ENCODE measurements at regions not wholly inside any gene's neighbourhood (a gene's known extent, or its start where the extent isn't known, plus 50 kb on each side); places are given as distances from the start of the nearest gene placed in this dataset.
A peak's percentile ranks its signal among the peaks of the same experiment; 100 is the strongest.

DNA sequence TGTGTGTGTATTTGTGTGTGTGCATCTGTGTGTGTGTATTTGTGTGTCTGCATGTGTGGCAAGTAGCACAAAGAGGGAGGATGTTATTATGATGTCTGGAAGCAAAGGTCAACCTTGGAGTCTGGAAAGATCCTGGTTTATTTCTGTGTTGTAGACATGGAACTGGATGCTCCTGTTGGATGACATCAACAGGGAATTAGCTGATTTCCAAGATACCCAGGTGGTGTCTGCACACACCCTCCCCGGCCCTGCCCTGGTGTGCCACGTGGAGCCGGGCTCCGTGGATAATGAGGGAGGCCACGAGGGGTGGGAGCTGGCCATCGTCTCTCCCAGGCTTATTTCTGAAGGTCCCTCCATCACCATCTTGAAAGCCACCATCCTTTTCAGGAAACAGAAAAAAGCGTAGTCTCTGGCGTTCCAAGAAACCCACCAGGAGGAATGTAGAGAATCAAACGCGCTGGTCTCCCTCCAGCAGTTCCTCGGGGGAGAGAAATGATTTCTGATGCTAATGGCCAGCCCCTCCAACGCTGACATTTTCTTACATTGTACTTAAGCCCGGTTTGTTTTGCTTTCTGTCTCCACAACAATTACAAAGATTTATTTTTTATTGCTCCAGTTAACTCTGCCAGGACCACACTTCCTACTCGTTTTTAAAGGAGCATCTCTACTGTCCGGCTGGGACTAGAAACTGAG is 93.3 kb downstream of the FOXL1 start:
- DNase-seq (no peak), ATAC-seq (no peak)
- Mint-ChIP-seq H3K9me3 (no peaks in the 10 kb centered on the region), H3K27me3 (peaks cover 32% of the 10 kb centered on the region), H3K4me1 (peaks cover 8% of the 10 kb centered on the region), H3K27ac (no peak overlapping the region), H3K4me3 (no peak overlapping the region)

DNA sequence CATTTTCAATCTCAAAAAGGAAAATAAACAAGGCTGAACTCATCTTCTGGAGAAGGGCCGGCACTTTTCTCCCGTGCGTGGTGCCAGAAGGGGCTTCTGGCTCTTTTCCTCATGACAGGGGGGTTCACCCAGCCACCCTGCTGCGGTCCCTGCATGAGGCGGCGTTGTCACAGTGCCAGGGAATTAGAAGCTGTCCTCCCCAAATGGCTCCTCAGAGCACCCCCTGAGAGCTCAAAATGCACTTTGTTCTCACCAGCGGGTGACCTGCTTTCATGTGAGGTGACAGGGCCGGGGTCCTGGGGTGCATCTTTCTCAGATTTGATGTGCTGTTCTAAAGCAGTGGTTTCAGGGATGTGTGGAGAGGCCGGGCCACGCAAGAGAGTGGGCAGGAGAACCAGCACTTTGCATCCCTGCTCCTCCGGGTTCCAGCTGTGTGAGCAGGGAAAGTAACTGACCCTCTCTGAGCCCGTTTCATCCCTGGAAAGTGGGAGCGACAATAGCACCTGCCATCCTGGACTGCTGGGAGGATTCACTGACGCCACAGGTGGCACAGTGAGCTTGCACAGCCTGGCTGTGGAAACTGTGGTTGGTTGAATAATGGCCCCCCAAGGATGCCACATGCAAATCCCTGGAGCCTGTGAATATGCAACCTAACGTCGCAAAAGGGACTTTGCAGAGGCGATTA is 94.0 kb downstream of the FOXL1 start:
- no peak for ATAC-seq
- Mint-ChIP-seq H3K27ac (no peak overlapping the region), H3K4me3 (no peak overlapping the region), H3K9me3 (no peaks in the 10 kb centered on the region), H3K4me1 (peaks cover 8% of the 10 kb centered on the region), H3K27me3 (peaks cover 25% of the 10 kb centered on the region)
- no peak for DNase-seq

DNA sequence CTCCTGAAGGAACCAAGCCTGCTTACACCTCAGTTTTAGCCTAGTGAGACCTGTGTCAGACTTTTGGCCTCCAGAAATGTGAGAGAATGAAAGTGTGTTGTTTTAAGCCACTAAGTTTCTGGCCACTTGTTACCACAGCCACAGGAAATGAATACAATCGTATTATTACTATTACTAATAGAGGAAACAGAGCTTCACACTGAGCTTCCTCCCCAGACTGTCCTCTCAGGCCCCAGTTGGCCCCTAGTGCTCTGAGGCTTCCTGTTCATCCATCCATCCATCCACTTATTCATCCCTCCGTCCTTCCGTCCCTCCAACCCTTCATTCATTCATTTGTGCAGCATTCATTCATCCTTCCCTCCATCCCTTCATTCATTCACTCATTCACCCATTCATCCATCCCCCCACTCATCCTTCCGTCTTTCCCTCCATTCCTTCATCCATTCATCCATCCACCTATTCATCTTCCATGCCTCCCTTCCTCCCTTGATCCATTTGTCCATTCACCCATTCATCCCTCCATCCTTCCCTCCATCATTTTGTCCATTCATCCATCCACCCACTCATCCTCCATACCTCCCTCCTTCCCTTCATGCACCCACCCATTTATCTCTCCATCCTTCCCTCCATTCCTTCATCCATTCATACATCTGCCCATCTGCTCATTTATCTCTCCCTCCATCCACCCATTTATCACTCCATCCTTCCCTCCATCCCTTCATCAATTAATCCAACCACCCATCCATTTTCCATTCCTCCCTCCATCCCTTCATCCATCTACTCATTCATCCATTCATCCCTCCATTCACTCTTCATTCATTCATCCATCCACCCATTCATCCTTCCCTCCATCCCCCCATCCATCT is 95.0 kb downstream of the FOXL1 start:
- Mint-ChIP-seq H3K27ac (no peak overlapping the region), H3K4me3 (no peak overlapping the region), H3K27me3 (peaks cover 15% of the 10 kb centered on the region), H3K4me1 (peaks cover 8% of the 10 kb centered on the region), H3K9me3 (no peaks in the 10 kb centered on the region)
- DNase-seq (no peak), ATAC-seq (no peak)

DNA sequence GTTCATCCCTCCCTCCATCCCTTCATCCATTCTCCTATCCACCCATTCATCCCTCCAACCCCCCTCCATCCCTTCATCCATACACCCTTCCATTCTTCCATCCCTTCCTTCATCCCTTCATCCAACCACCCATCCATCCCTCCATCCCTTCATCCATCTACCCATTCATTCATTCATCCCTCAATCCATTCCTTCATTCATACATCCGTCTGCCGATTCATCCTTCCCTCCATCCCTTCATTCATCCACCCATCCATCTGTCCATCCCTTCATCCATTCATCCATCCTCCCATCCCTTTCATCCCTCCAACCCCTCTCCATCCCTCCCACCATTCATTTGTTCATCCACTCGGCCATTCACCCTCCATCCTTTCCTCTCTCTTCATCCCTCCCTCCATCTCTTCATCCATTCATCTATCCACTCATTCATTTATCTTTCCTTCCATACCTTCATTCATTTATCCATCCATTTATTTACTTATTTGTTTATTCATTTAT is 95.7 kb downstream of the FOXL1 start:
- H3K27ac Mint-ChIP-seq, result no peak overlapping the region
- no peak overlapping the region for H3K4me3 Mint-ChIP-seq
- no peaks in the 10 kb centered on the region for H3K9me3 Mint-ChIP-seq
- H3K4me1 Mint-ChIP-seq, result peaks cover 8% of the 10 kb centered on the region
- H3K27me3 Mint-ChIP-seq, result peaks cover 14% of the 10 kb centered on the region
- no peak for ATAC-seq
- no peak for DNase-seq

DNA sequence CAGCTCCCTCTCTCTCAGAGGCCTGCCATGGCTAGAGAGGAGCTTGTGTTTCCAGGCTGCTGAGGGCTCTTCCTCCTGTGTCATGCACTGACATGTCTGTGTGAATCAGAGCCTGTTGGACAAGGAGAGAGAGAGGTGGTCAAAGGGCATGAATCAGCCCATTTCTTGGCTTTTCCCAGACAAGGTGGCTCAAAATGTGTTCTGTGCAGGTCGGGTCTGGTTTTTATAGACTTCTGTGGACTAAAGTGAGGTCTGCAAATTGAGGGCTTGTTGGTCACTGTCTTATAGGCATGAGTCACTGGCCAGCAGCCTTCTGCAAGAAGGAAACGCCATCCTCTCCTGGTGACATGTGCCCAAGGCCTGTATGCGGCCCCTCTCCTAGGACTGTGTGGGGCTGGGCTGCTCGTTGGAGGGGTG is 97.9 kb downstream of the FOXL1 start:
- Mint-ChIP-seq H3K27me3 (no peaks in the 10 kb centered on the region), H3K9me3 (no peaks in the 10 kb centered on the region), H3K4me3 (no peak overlapping the region), H3K27ac (no peak overlapping the region), H3K4me1 (no peaks in the 10 kb centered on the region)
- ATAC-seq (no peak), DNase-seq (no peak)

DNA sequence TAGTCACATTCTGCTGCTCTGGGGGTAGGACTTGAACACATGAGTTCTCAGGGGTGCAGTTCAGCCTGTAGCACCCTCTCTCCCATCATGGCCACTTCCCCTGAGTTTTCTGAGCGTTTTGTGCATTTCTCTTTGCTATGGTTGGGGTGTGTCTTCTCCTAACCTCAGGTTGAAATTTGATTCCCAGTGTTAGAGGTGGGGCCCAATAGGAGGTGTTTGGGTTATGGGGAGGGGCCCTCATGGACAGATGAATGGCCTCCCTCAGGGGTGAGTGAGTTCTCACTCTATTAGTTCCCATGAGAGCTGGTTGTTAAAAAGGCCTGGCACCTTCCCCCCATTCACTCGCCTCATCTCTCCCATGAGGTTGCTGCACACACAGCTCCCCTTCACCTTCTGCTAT is 101.1 kb downstream of the FOXL1 start:
- Mint-ChIP-seq H3K4me3 (no peak overlapping the region), H3K27me3 (peaks cover 19% of the 10 kb centered on the region), H3K9me3 (no peaks in the 10 kb centered on the region), H3K27ac (no peak overlapping the region), H3K4me1 (no peaks in the 10 kb centered on the region)
- ATAC-seq (no peak), DNase-seq (no peak)

DNA sequence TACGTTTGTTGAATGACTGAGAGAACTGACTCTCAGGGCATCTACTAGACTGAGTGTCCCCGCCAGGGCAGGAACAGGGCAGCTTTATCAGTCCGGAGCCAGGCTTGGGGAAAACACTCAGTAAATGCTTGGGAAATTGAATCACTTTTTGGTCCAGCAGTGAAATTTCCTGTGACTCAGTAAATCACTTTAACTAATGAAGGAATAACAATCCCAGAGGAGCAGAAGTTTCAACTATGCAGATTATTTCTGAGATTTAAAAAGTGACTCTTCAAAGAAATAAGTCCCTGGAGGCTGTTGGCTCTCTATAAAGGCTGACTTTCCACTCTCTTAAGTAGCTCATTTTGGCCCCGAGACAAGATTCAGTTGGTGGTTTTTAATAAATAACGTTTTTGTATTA is 101.8 kb downstream of the FOXL1 start:
- ATAC-seq (no peak), DNase-seq (no peak)
- peaks cover 19% of the 10 kb centered on the region for H3K27me3 Mint-ChIP-seq
- no peaks in the 10 kb centered on the region for H3K4me1 Mint-ChIP-seq
- H3K4me3 Mint-ChIP-seq, result no peak overlapping the region
- H3K9me3 Mint-ChIP-seq, result no peaks in the 10 kb centered on the region
- no peak overlapping the region for H3K27ac Mint-ChIP-seq

DNA sequence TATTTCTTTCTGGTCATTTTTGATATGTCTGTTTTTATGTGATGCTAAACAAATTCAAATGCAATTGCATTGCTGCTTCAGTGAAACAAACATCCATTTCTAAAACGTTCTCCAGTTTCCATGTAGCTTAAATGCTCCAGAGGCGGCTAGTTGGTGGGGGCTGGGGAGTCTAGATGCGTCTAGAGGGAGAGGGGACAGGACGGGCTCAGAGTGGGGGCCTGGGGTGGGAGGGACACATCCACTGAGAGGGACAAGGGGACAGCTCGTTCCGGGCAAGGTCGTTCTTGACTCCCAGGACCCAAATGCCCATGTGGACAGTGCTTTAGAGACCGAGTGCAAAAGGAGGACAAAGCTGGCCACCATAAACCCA is 102.3 kb downstream of the FOXL1 start:
- ATAC-seq, result no peak
- Mint-ChIP-seq H3K27me3 (peaks cover 19% of the 10 kb centered on the region), H3K27ac (no peak overlapping the region), H3K4me1 (no peaks in the 10 kb centered on the region), H3K9me3 (no peaks in the 10 kb centered on the region), H3K4me3 (no peak overlapping the region)
- DNase-seq, result no peak

DNA sequence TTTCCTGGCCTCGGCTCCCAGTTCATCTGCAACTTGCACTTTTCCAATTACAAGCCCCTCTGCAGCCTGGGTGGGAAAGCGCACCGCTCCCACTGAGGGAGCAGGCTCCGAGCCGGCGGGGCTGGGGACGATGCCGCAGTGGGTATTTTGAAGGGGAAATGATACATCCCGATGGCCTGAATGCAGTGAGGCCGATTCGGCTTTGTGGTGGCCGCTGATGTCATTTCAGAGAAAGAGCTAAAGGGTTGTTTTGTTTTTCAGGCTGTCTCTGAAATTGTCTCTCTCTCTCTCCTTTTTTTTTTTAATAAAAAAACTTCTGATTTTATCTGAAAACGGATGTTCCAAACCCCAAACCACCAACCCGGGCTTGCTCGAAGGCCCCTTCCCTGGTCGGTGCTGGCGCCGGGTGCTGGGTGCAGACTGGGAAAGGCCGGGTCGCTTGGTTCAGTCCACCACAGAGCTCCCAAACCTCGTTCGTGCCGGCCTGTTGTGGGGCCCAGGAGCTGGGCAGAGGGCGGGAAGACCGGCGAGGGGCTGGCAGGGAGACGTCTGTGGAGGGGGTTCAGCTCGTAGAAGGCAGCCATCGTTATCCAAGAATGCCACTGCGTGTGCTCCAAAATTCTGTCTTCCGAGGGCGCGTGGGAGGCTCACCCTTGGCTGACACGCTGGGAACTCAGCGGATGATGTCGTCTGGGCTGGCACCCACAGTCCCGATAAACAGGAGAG is 102.8 kb downstream of the FOXL1 start:
- ATAC-seq, result no peak
- no peak for DNase-seq
- Mint-ChIP-seq H3K4me1 (no peaks in the 10 kb centered on the region), H3K9me3 (no peaks in the 10 kb centered on the region), H3K27ac (no peak overlapping the region), H3K4me3 (no peak overlapping the region), H3K27me3 (peaks cover 19% of the 10 kb centered on the region)

DNA sequence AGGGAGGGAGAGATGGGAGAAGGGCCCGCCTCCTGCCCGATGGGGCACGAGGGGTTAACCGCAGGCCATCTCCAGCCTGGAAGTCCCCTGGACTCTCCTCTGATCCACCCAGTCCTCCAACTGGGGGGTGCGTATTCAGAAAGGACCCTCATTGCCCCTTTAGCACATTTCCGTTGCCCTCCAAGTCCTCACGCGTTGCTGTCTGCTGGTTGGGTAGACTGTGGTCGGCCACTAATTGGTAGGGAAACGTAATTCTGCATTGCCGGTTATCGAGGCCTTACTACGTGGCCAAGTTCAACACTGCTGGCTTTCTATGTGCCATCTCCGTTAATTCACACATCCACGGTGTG is 103.4 kb downstream of the FOXL1 start:
- ATAC-seq (no peak), DNase-seq (no peak)
- no peak overlapping the region for H3K4me3 Mint-ChIP-seq
- H3K27me3 Mint-ChIP-seq, result peaks cover 19% of the 10 kb centered on the region
- no peak overlapping the region for H3K27ac Mint-ChIP-seq
- H3K9me3 Mint-ChIP-seq, result no peaks in the 10 kb centered on the region
- H3K4me1 Mint-ChIP-seq, result no peaks in the 10 kb centered on the region

DNA sequence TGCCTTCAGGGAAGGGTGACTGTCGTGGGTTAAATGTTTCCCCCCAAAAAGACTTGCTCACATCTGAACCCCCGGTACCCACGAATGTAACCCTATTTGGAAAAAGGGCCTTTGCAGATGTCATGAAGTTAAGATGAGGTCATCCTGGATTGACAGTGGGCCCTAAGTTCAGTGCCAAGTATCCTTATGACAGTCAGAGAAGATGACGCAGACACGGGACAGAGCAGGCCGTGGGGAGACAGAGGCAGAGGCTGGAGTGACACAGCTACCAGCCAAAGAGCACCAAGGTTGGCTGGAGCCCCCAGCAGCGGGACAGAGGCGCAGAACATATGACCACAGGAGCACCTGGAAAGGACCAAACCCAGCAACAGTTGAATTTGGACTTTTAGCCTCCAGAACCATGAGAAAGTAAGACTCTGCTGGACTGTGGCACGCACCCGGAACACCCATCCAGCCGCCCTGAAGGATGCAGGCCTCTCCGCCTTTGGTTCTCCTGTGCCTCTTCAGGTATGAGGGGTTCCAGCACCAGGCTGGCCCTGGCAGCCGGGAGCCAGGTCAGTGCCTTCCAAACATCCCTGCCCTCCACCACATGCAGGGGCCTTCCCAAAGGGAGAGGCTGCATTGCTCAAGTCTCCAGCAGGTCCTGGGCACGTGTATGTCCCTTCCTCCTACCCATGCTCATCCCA is 104.0 kb downstream of the FOXL1 start:
- H3K4me1 Mint-ChIP-seq, result no peaks in the 10 kb centered on the region
- no peak overlapping the region for H3K27ac Mint-ChIP-seq
- DNase-seq (no peak), ATAC-seq (no peak)
- H3K9me3 Mint-ChIP-seq, result no peaks in the 10 kb centered on the region
- H3K27me3 Mint-ChIP-seq, result peaks cover 19% of the 10 kb centered on the region
- no peak overlapping the region for H3K4me3 Mint-ChIP-seq

DNA sequence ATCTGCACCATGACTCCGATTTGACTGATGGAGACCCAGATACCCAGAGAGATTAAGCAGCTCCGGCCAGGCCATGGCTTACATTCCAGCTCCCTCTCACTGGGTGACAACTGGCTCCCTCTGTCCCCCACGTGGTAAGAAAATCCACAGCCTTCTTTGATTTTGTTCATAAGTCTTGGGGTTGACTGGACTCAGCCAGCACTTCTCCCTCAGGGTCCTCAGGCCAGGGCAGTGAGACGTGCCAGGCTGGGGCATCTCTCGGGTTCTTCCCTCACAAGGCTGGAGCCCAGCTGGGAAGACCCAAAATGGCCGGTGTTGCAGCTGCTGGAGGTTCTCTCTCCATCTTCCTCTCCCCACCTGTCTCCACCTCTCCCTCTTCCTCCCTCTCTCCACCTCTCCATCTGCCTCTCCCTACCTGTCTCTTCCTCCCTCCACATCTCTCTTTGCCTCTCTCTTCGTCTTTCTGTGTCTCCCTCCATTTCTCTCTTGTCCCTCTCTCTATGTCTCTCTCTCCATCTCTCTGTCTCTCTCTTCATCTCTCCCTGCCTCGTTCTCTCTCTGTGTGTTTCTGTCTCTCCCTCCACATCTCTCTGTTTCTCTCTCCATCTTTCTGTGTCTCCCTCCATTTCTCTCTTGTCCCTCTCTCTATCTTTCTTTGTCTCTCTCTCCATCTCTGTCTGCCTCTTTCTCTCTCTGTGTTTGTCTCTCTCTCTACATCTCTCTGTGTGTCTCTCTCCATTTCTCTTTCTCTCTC is 105.3 kb downstream of the FOXL1 start:
- Mint-ChIP-seq H3K4me1 (no peaks in the 10 kb centered on the region), H3K9me3 (no peaks in the 10 kb centered on the region), H3K27ac (peak overlapping the region in 1 of 2 donors; percentile 1), H3K27me3 (peaks cover 19% of the 10 kb centered on the region), H3K4me3 (no peak overlapping the region)
- ATAC-seq (no peak), DNase-seq (no peak)

DNA sequence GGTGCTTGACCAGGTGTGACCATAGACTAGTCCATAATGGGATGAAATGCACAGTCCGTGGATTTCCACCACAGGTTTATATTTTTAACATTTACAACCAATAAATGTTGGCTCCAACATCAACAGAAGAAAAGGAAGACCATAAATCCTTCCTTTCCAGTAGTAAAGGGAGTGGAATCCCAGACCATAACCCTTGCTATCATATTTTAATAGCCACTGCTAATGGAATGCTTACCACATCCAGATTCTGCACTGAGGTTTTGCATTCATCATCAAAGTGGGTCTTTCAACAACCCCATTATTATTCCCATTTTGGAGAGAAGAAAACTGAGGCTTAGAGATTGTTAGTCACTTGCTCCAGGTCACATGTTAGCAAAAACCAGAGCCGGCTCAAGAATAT is 106.7 kb downstream of the FOXL1 start:
- peaks cover 19% of the 10 kb centered on the region for H3K27me3 Mint-ChIP-seq
- ATAC-seq (no peak), DNase-seq (no peak)
- no peak overlapping the region for H3K4me3 Mint-ChIP-seq
- no peaks in the 10 kb centered on the region for H3K4me1 Mint-ChIP-seq
- no peaks in the 10 kb centered on the region for H3K9me3 Mint-ChIP-seq
- no peak overlapping the region for H3K27ac Mint-ChIP-seq

DNA sequence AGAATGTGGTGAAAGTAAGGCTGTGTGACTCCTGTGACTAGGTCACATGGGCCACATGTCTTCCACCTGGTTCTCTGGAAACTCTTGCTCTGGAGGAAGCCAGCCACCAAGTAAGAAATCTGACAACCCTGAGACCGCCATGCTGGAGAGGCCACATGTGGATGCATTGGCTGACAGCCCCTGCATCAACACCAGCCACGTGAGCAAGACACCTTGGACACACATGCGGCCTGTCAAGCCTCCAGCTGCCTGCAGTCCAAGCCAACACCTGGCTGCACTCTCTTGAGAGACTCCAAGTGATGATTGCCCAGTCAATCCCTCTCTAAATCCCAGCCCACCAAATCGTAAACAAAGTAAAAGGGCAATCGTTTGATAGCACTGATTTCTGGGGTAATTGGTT is 112.6 kb downstream of the FOXL1 start:
- H3K27me3 Mint-ChIP-seq, result peaks cover 15% of the 10 kb centered on the region
- no peak overlapping the region for H3K4me3 Mint-ChIP-seq
- H3K27ac Mint-ChIP-seq, result no peak overlapping the region
- no peaks in the 10 kb centered on the region for H3K4me1 Mint-ChIP-seq
- no peaks in the 10 kb centered on the region for H3K9me3 Mint-ChIP-seq
- ATAC-seq (no peak), DNase-seq (no peak)
